ENCODE measurements at regions not wholly inside any gene's neighbourhood (a gene's known extent, or its start where the extent isn't known, plus 50 kb on each side); places are given as distances from the start of the nearest gene placed in this dataset.
"Not testable (repeated sequence)": the region's sequence is repeated elsewhere in the genome, so short reads cannot be mapped to it uniquely, and the experiment has no call there.

DNA sequence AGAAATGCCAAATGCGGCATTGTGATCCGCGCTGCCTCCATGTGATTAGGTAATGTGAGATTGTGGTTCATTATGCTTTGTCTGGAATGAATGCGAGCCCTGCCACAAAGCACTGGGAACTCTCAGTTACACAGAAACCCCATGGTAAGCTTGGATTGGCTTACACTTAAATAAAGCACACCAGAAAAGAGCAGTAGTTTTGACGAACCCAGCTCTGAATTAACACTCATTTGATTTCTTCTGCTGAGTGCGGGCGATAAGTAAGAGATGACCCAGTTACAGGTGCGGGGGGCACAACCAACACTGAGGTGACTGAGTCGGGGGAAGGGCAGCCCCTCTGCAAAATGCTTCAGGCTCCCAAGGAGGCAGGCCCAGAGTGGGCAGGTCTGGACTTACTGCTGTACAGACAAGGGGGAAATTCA lies 56.3 kb downstream of the RNU1-4 start:
- TF ChIP-seq, protein P1, sequence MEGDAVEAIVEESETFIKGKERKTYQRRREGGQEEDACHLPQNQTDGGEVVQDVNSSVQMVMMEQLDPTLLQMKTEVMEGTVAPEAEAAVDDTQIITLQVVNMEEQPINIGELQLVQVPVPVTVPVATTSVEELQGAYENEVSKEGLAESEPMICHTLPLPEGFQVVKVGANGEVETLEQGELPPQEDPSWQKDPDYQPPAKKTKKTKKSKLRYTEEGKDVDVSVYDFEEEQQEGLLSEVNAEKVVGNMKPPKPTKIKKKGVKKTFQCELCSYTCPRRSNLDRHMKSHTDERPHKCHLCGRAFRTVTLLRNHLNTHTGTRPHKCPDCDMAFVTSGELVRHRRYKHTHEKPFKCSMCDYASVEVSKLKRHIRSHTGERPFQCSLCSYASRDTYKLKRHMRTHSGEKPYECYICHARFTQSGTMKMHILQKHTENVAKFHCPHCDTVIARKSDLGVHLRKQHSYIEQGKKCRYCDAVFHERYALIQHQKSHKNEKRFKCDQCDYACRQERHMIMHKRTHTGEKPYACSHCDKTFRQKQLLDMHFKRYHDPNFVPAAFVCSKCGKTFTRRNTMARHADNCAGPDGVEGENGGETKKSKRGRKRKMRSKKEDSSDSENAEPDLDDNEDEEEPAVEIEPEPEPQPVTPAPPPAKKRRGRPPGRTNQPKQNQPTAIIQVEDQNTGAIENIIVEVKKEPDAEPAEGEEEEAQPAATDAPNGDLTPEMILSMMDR (conservative IDR thresholded peaks at IDR 0.05 in 1 of 2, IDR thresholded peaks at IDR 0.05 in 1 of 2; ENCODE audit: extremely low read depth in 1 of 2, insufficient read depth in 1 of 2, low read depth in 1 of 2, low read length in 2 of 2) = not testable (repeated sequence)
- TF ChIP-seq EZH2 (IDR thresholded peaks at IDR 0.05; ENCODE audit: borderline replicate concordance, low read length) = peak; percentile 40

All from mammary epithelial cell (primary cell).